ENCODE measurements at regions not wholly inside any gene's neighbourhood (a gene's known extent, or its start where the extent isn't known, plus 50 kb on each side); places are given as distances from the start of the nearest gene placed in this dataset.

GRCh38 chr21:15138490-15138889 lies 73.7 kb upstream of the NRIP1 start:
- no peak overlapping the region for H3K27ac ChIP-seq (ENCODE audit: insufficient read length, low read depth, low read length)
- H3K4me2 ChIP-seq (ENCODE audit: insufficient read depth, insufficient read length, low read length): no peak overlapping the region
- no peak for TF ChIP-seq CTCF (conservative IDR thresholded peaks at IDR 0.05)
- H4K91ac ChIP-seq (ENCODE audit: insufficient read length, low read depth, low read length): no peak overlapping the region
- no peak overlapping the region for H3K23ac ChIP-seq (ENCODE audit: insufficient read length, low read depth, low read length)
- H2BK120ac ChIP-seq (ENCODE audit: low read depth, low read length, poor library complexity, severe bottlenecking): no peak overlapping the region
- no peak overlapping the region for H4K5ac ChIP-seq (ENCODE audit: insufficient read length, low read depth, low read length)
- H3K36me3 Mint-ChIP-seq (ENCODE audit: insufficient read depth in 1 of 3, low read depth in 3 of 3): no peaks in the 10 kb centered on the region
- H3K79me1 ChIP-seq (ENCODE audit: insufficient read depth, low read depth, low read length, poor library complexity, severe bottlenecking): no peaks in the 10 kb centered on the region
- no peak overlapping the region for H2BK12ac ChIP-seq (ENCODE audit: insufficient read length, low read depth, low read length)
- 0 out of 7 replicates have a peak overlapping the region, but pooled peaks of 1 of the 3 experiments have one; percentile 40 for H3K27ac Mint-ChIP-seq
- H3K27me3 Mint-ChIP-seq (ENCODE audit: low read depth): 0 out of 2 replicates have a peak, but pooled peaks cover 2% of the 10 kb centered on the region
- H3K23me2 ChIP-seq (ENCODE audit: insufficient read length, low read depth, low read length, poor library complexity, severe bottlenecking): no peaks in the 10 kb centered on the region
- no peak overlapping the region for H2AFZ ChIP-seq (ENCODE audit: low read length)
- no peak overlapping the region for H3T11ph ChIP-seq (ENCODE audit: low read length)
- no peak overlapping the region for H3K4me3 Mint-ChIP-seq
- H4K20me1 ChIP-seq (ENCODE audit: control insufficient read depth, insufficient read depth, insufficient read length): no peaks in the 10 kb centered on the region
- WGBS (ENCODE audit: extremely low coverage, insufficient read length, low lambda C conversion rate): no CpG with 5 or more reads among the region's 7 CpGs
- H3K27me3 ChIP-seq (ENCODE audit: insufficient read depth, low read length): no peaks in the 10 kb centered on the region
- H3K9me3 Mint-ChIP-seq: no peaks in the 10 kb centered on the region
- no peak overlapping the region for H3K4ac ChIP-seq (ENCODE audit: low read depth, low read length)
- H3K4me1 Mint-ChIP-seq: no peaks in the 10 kb centered on the region; a peak in 1 of 4 replicates
- H4K8ac ChIP-seq (replicated peaks; ENCODE audit: insufficient read length, low read depth, low read length): no peak overlapping the region
- no peak overlapping the region for H2BK15ac ChIP-seq (ENCODE audit: low read depth, low read length)
- no peak overlapping the region for H3K9ac ChIP-seq (ENCODE audit: extremely low read depth, insufficient read length, low read length)
- no peaks in the 10 kb centered on the region for H3K9me3 ChIP-seq (ENCODE audit: control insufficient read depth, low read depth, low read length)
- H2BK5ac ChIP-seq (ENCODE audit: insufficient read length, low read length): no peak overlapping the region
- H3K79me2 ChIP-seq (ENCODE audit: insufficient read depth, low read length): no peaks in the 10 kb centered on the region
- H3K18ac ChIP-seq (ENCODE audit: insufficient read length, low read depth, low read length): no peak overlapping the region
- H3K14ac ChIP-seq (ENCODE audit: insufficient read depth, low read length): no peak overlapping the region; the same call in 1 of the 2 replicates
- no peak overlapping the region for H2BK20ac ChIP-seq (ENCODE audit: low read depth, low read length, poor library complexity, severe bottlenecking)
- no peak overlapping the region for H3K56ac ChIP-seq (ENCODE audit: insufficient read length, low read depth, low read length)
- DNase-seq: no peak
- H2AK5ac ChIP-seq (ENCODE audit: insufficient read length, low read length): no peak overlapping the region
- H3K4me1 ChIP-seq (ENCODE audit: insufficient read depth, low read length): no peaks in the 10 kb centered on the region
